ENCODE measurements at regions not wholly inside any gene's neighbourhood (a gene's known extent, or its start where the extent isn't known, plus 50 kb on each side); places are given as distances from the start of the nearest gene placed in this dataset.

DNA sequence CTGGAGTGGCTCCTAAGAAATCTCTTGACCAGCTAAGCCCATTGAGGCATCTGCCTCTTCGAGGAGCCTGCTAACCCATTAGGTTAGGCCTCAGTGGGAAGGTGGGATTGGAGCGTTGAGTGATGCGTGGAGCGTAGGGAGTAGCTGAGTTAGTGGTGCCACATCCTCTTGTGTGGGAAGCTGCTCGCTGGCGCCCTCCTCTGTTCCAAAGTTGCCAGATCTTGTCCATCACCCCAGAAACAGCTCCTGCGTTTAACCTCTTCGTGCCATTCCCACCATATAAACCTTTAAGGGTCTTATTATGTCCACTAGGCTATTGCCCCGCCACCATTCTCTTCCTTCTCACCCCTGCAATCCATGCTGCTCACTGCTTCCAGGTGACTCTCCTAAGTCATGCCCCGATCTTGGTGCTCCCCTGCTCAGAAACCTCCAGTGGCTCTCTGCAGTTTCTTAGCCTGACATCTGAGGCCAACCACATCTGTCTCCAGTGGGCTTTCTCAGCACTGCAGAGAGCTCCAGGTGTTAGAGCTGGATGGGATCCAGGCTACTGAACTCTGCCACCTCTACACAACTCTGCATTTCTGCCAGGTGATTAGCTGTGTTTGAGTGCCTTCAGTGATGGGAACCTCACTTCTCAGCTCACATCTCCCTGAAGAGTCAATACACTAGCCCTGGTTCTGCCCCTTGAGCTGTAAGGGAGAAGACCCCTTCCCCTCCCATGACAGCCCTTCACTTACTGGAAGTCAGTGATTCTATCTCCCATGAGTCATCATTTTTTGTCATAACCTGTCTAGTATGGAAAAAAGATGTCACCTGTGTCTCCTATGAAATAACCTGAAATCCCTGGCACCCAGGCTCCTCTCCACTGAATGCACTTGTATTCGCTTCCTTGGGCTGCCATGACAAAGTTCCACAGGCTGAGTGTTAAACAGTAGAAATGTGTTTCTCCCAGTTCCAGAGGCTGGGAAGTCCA is 65.0 kb upstream of the FGFR2 start:
- no peak for DNase-seq (ENCODE audit: low read depth)
- H3K4me3 ChIP-seq (ENCODE audit: low read depth, low read length) = no peak overlapping the region
- peak; percentile 20 for TF ChIP-seq CTCF (IDR thresholded peaks at IDR 0.05; ENCODE audit: insufficient read depth, low read depth, low read length)

- no peak overlapping the region for H3K4me3 ChIP-seq (ENCODE audit: low read depth, low read length)
- DNase-seq (ENCODE audit: low read depth) = no peak
- TF ChIP-seq CTCF (IDR thresholded peaks at IDR 0.05; ENCODE audit: insufficient read depth, low read depth, low read length) = no peak
Measured at GRCh38 chr10:121662531-121662930, 64.3 kb upstream of the FGFR2 start.

DNA sequence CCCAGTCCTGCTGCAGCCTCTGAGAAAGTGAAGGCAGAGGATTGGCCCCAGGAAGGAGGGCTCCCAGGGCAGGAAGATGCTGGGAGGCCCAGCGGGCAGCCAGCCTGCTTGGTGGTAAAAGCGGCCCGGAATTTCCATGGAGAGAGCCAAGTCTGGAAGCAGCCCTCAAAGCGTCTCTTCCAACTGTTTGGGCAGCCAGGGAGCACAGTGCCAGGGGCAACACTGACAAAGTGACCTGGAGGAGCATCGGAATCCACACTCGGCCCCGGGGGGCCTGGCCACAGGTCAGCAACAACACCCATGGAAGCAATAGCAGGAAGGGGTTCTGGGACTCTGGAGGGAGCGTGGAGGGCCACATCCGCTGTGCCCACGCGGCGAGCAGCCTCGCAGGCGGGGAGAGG is 63.2 kb upstream of the FGFR2 start:
- DNase-seq (ENCODE audit: low read depth) = no peak
- no peak for TF ChIP-seq CTCF (IDR thresholded peaks at IDR 0.05; ENCODE audit: insufficient read depth, low read depth, low read length)
- H3K4me3 ChIP-seq (ENCODE audit: low read depth, low read length) = no peak overlapping the region

DNA sequence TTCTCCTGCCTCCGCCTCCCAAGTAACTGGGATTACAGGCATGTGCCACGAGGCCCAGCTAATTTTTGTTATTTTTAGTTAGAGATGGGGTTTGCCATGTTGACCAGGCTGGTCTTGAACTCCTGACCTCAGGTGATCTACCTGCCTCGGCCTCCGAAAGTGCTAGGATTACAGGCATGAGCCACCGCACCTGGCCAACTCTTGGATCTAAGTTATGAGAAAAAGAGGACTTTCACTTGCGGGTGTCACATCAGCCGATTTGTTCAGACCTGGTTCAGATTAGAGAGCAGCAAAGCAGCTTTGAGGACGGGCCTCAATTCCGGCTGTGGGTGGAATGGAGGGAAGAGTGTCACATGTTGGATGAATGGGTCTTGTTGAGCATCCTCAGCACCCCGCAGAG is 61.0 kb upstream of the FGFR2 start:
- DNase-seq (ENCODE audit: low read depth) = no peak
- TF ChIP-seq CTCF (IDR thresholded peaks at IDR 0.05; ENCODE audit: insufficient read depth, low read depth, low read length) = no peak
- H3K4me3 ChIP-seq (ENCODE audit: low read depth, low read length) = no peak overlapping the region

GRCh38 chr10:121658611-121659010 is 60.4 kb upstream of the FGFR2 start:
- TF ChIP-seq CTCF (IDR thresholded peaks at IDR 0.05; ENCODE audit: insufficient read depth, low read depth, low read length) = no peak
- no peak for DNase-seq (ENCODE audit: low read depth)
- no peak overlapping the region for H3K4me3 ChIP-seq (ENCODE audit: low read depth, low read length)

DNA sequence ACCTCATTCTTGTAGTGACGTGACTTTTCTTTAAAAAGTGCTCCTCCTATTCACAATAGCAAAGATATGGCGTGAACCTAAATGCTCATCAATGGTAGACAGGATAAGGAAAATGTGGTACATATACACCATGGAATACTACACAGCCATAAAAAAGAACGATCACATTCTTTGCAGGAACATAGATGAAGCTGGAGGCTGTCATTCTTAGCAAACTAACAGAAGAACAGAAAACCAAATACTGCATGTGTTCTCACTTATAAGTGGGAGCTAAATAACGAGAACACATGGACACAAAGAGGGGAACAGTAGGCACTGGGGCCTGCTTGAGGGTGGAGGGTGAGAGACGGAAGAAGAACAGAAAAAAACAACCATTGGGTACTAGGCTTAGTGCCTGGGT is 59.9 kb upstream of the FGFR2 start:
- DNase-seq (ENCODE audit: low read depth) = no peak
- H3K4me3 ChIP-seq (ENCODE audit: low read depth, low read length) = no peak overlapping the region
- TF ChIP-seq CTCF (IDR thresholded peaks at IDR 0.05; ENCODE audit: insufficient read depth, low read depth, low read length) = no peak

Measured in fibroblast of villous mesenchyme (primary cell).